Ectodermal cell (in vitro differentiated cells): ENCODE measurements at regions not wholly inside any gene's neighbourhood (a gene's known extent, or its start where the extent isn't known, plus 50 kb on each side); places are given as distances from the start of the nearest gene placed in this dataset.

Experiments used
- H3K27ac ChIP-seq: 2 replicates; pipeline ENCODE4 v1.7.0; 2013; ENCODE audit warnings: mild to moderate bottlenecking, low read depth, low read length; ENCODE audit not compliant: insufficient read depth, poor library complexity, severe bottlenecking
- H3K27me3 ChIP-seq: 2 replicates; pipeline ENCODE4 v1.7.0; 2013; ENCODE audit warnings: mild to moderate bottlenecking, low read length; ENCODE audit not compliant: insufficient read depth, control insufficient read depth, poor library complexity, severe bottlenecking
- H3K36me3 ChIP-seq: one replicate; pipeline ENCODE4 v1.7.0; 2013; ENCODE audit warnings: low read length; ENCODE audit not compliant: control insufficient read depth, insufficient read depth
- H3K4me1 ChIP-seq: one replicate; pipeline ENCODE4 v1.7.0; 2013; ENCODE audit warnings: low read length; ENCODE audit not compliant: control insufficient read depth, insufficient read depth
- H3K4me3 ChIP-seq: 2 replicates; pipeline ENCODE4 v1.7.0; 2013; ENCODE audit warnings: low read depth, low read length, control low read depth; ENCODE audit not compliant: insufficient read depth
- H3K9me3 ChIP-seq: 2 replicates; pipeline ENCODE4 v1.7.0; 2013; ENCODE audit warnings: mild to moderate bottlenecking, low read length, moderate library complexity; ENCODE audit not compliant: control insufficient read depth
- WGBS, 2 experiments: methylation state at CpG; one replicate each; pipeline ENCODE4 v1.1.7; 2013; ENCODE audit warnings: missing lambda C conversion rate in 2 of 2; 5-methylcytosine and 5-hydroxymethylcytosine counted together

GRCh38 chr7:34371922-34372321, 286.1 kb upstream of the NPSR1 start:
- H3K9me3 ChIP-seq, result no peaks in the 10 kb centered on the region
- 96 to 98% methylated on average over 2 to 4 of the region's 4 CpGs for WGBS, 2 experiments
- H3K27me3 ChIP-seq, result no peaks in the 10 kb centered on the region
- H3K4me3 ChIP-seq, result no peak overlapping the region
- H3K27ac ChIP-seq, result no peak overlapping the region
- no peaks in the 10 kb centered on the region for H3K36me3 ChIP-seq
- H3K4me1 ChIP-seq, result no peaks in the 10 kb centered on the region

GRCh38 chr7:34373940-34374339, 284.1 kb upstream of the NPSR1 start:
- 90 to 95% methylated on average over 1 of the region's 1 CpG for WGBS, 2 experiments
- H3K36me3 ChIP-seq, result no peaks in the 10 kb centered on the region
- no peak overlapping the region for H3K27ac ChIP-seq
- H3K4me3 ChIP-seq, result no peak overlapping the region
- no peaks in the 10 kb centered on the region for H3K27me3 ChIP-seq
- H3K9me3 ChIP-seq, result no peaks in the 10 kb centered on the region
- H3K4me1 ChIP-seq, result no peaks in the 10 kb centered on the region

- no peaks in the 10 kb centered on the region for H3K27me3 ChIP-seq
- no peak overlapping the region for H3K27ac ChIP-seq
- WGBS, 2 experiments, result 92 to 95% methylated on average over 4 of the region's 4 CpGs
- H3K4me3 ChIP-seq, result no peak overlapping the region
- no peaks in the 10 kb centered on the region for H3K4me1 ChIP-seq
- no peaks in the 10 kb centered on the region for H3K9me3 ChIP-seq
- H3K36me3 ChIP-seq, result no peaks in the 10 kb centered on the region
Measured at GRCh38 chr7:34382166-34382893, 275.7 kb upstream of the NPSR1 start.

- Histone ChIP-seq H3K36me3 (no peaks in the 10 kb centered on the region), H3K4me3 (no peak overlapping the region), H3K9me3 (no peaks in the 10 kb centered on the region), H3K27me3 (no peaks in the 10 kb centered on the region), H3K27ac (no peak overlapping the region), H3K4me1 (no peaks in the 10 kb centered on the region)
- WGBS, 2 experiments, result 46 to 84% methylated on average over 1 of the region's 1 CpG
Measured at GRCh38 chr7:34385384-34385783, 272.6 kb upstream of the NPSR1 start.

- Histone ChIP-seq H3K27me3 (no peaks in the 10 kb centered on the region), H3K9me3 (no peaks in the 10 kb centered on the region), H3K36me3 (no peaks in the 10 kb centered on the region), H3K27ac (no peak overlapping the region), H3K4me3 (no peak overlapping the region), H3K4me1 (peaks cover 2% of the 10 kb centered on the region)
- 91 to 94% methylated on average over 7 of the region's 7 CpGs for WGBS, 2 experiments
Measured at GRCh38 chr7:34389332-34390078, 268.5 kb upstream of the NPSR1 start.

- no peaks in the 10 kb centered on the region for H3K36me3 ChIP-seq
- H3K4me1 ChIP-seq, result peaks cover 8% of the 10 kb centered on the region
- no peak overlapping the region for H3K4me3 ChIP-seq
- H3K9me3 ChIP-seq, result no peaks in the 10 kb centered on the region
- no peaks in the 10 kb centered on the region for H3K27me3 ChIP-seq
- 100% methylated on average over 1 of the region's 1 CpG; no CpG with 5 or more reads in 1 of the 2 experiments for WGBS, 2 experiments
- H3K27ac ChIP-seq, result no peak overlapping the region
Measured at GRCh38 chr7:34390103-34390502, 267.9 kb upstream of the NPSR1 start.

- no peaks in the 10 kb centered on the region for H3K9me3 ChIP-seq
- H3K4me3 ChIP-seq, result no peak overlapping the region
Measured at GRCh38 chr7:34392972-34393371, 265.0 kb upstream of the NPSR1 start.

GRCh38 chr7:34396437-34397064, 261.5 kb upstream of the NPSR1 start:
- Histone ChIP-seq H3K27ac (no peak overlapping the region), H3K4me1 (peaks cover 8% of the 10 kb centered on the region), H3K4me3 (no peak overlapping the region), H3K9me3 (no peaks in the 10 kb centered on the region), H3K27me3 (no peaks in the 10 kb centered on the region), H3K36me3 (no peaks in the 10 kb centered on the region)
- 97 to 100% methylated on average over 1 to 2 of the region's 2 CpGs for WGBS, 2 experiments

More at GRCh38 chr7:34392972-34393371, 265.0 kb upstream of the NPSR1 start:
- no peak overlapping the region for H3K27ac ChIP-seq
- no peaks in the 10 kb centered on the region for H3K36me3 ChIP-seq
- no peaks in the 10 kb centered on the region for H3K27me3 ChIP-seq
- H3K4me1 ChIP-seq, result peaks cover 8% of the 10 kb centered on the region

- Histone ChIP-seq H3K4me1 (peaks cover 11% of the 10 kb centered on the region), H3K27me3 (no peaks in the 10 kb centered on the region), H3K27ac (no peak overlapping the region), H3K4me3 (no peak overlapping the region), H3K36me3 (no peaks in the 10 kb centered on the region), H3K9me3 (no peaks in the 10 kb centered on the region)
- WGBS, 2 experiments, result 90 to 96% methylated on average over 2 of the region's 2 CpGs
Measured at GRCh38 chr7:34401776-34402175, 256.2 kb upstream of the NPSR1 start.

- H3K9me3 ChIP-seq, result no peaks in the 10 kb centered on the region
- H3K4me1 ChIP-seq, result peaks cover 11% of the 10 kb centered on the region
- H3K36me3 ChIP-seq, result no peaks in the 10 kb centered on the region
- WGBS, 2 experiments, result 88 to 91% methylated on average over 4 to 5 of the region's 5 CpGs
- no peak overlapping the region for H3K27ac ChIP-seq
- H3K4me3 ChIP-seq, result no peak overlapping the region
- H3K27me3 ChIP-seq, result no peaks in the 10 kb centered on the region
Measured at GRCh38 chr7:34406848-34407530, 251.0 kb upstream of the NPSR1 start.
